Glutamatergic neuron (in vitro differentiated cells): ENCODE measurements at regions not wholly inside any gene's neighbourhood (a gene's known extent, or its start where the extent isn't known, plus 50 kb on each side); places are given as distances from the start of the nearest gene placed in this dataset.

Experiments used
- DNase-seq: peaks from one replicate; pipeline ENCODE4 v3.0.0; 2022
- H3K27ac Mint-ChIP-seq: one replicate; pipeline ENCODE4 v1.8.0; 2020; ENCODE audit warnings: mild to moderate bottlenecking, mixed read lengths, inconsistent platforms; ENCODE audit not compliant: unreplicated experiment
- H3K27me3 Mint-ChIP-seq: one replicate; pipeline ENCODE4 v1.8.0; 2020; ENCODE audit warnings: mild to moderate bottlenecking, moderate library complexity, mixed read lengths, inconsistent platforms; ENCODE audit not compliant: unreplicated experiment
- H3K36me3 Mint-ChIP-seq: one replicate; pipeline ENCODE4 v1.8.0; 2020; ENCODE audit warnings: mild to moderate bottlenecking, mixed read lengths, inconsistent platforms; ENCODE audit not compliant: unreplicated experiment
- H3K4me1 Mint-ChIP-seq: one replicate; pipeline ENCODE4 v1.8.0; 2020; ENCODE audit warnings: mild to moderate bottlenecking, low read depth, mixed read lengths, inconsistent platforms; ENCODE audit not compliant: unreplicated experiment
- H3K4me3 Mint-ChIP-seq: one replicate; pipeline ENCODE4 v1.8.0; 2020; ENCODE audit warnings: mild to moderate bottlenecking, mixed read lengths, inconsistent platforms; ENCODE audit not compliant: unreplicated experiment
- H3K9me3 Mint-ChIP-seq: one replicate; pipeline ENCODE4 v1.8.0; 2020; ENCODE audit warnings: mild to moderate bottlenecking, moderate library complexity, mixed read lengths, inconsistent platforms; ENCODE audit not compliant: unreplicated experiment
- CTCF ChIP-seq: fragments of 200-600 bp; sonication (generic); IDR thresholded peaks from one replicate; pipeline ENCODE4 v1.5.0; 2021; ENCODE audit not compliant: partially characterized antibody, unreplicated experiment

DNA sequence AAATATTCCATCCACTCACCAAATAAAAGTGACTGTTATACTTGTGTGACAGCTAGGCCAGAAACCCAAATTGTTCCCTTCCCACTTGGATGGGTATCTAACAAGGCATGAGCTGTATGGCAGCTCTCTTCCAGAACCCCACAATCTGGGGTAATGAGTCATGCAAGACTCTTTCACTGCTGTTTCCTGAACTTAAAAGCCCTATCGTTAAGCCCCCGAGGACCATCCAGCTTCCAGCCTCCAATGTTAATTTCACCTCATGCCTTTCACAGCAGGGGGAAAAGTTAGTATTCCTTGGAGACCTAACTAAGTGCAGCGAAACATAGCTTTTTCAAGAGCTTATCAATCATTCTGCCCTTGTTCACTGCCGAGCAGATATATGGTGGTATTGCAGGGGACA lies 368.6 kb upstream of the HSFY2 start:
- no peak for DNase-seq
- Mint-ChIP-seq H3K9me3 (peaks cover 1% of the 10 kb centered on the region), H3K4me3 (no peak overlapping the region), H3K36me3 (no peaks in the 10 kb centered on the region), H3K27me3 (no peaks in the 10 kb centered on the region), H3K27ac (no peak overlapping the region), H3K4me1 (no peaks in the 10 kb centered on the region)
- TF ChIP-seq CTCF = no peak

DNA sequence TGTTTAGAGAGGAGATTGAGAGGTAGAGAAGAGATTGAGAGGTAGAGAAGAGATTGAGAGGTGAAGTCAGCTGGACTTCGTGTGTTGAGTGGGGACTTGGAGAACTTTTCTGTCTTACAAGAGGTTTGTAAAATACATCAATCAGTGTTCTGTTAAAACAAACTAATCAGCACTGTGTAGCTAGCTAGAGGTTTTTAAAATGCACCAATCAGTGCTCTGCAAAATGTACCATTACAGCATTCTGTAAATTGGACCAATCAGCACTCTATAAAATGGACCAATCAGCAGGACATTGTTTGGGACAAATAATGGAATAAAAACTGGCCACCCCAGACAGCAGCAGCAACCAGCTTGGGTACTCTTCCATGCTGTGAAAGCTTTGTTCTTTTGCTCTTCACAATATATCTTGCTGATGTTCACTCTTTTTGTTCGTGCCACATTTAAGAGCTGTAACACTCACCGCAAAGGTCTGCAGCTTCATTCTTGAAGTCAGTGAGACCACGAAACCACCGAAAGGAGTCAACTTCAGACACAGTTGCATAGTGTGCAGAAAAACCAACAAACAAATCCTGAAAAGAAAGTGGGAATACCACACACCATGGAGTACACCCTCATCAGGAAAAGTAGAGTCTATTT lies 366.9 kb upstream of the HSFY2 start:
- Mint-ChIP-seq H3K27ac (no peak overlapping the region), H3K9me3 (peaks cover 1% of the 10 kb centered on the region), H3K4me1 (no peaks in the 10 kb centered on the region), H3K36me3 (no peaks in the 10 kb centered on the region), H3K4me3 (no peak overlapping the region), H3K27me3 (no peaks in the 10 kb centered on the region)
- DNase-seq = no peak
- TF ChIP-seq CTCF = no peak

GRCh38 chrY:19134426-19134825 lies 360.9 kb upstream of the HSFY2 start:
- Mint-ChIP-seq H3K4me1 (peaks cover 6% of the 10 kb centered on the region), H3K36me3 (no peaks in the 10 kb centered on the region), H3K4me3 (no peak overlapping the region), H3K27me3 (no peaks in the 10 kb centered on the region), H3K9me3 (peaks cover 1% of the 10 kb centered on the region), H3K27ac (no peak overlapping the region)
- no peak for DNase-seq
- no peak for TF ChIP-seq CTCF

GRCh38 chrY:19130569-19131358 lies 357.2 kb upstream of the HSFY2 start:
- no peak overlapping the region for H3K27ac Mint-ChIP-seq
- no peak overlapping the region for H3K4me3 Mint-ChIP-seq
- H3K27me3 Mint-ChIP-seq = no peaks in the 10 kb centered on the region
- TF ChIP-seq CTCF = no peak
- peaks cover 6% of the 10 kb centered on the region for H3K4me1 Mint-ChIP-seq
- no peaks in the 10 kb centered on the region for H3K9me3 Mint-ChIP-seq
- H3K36me3 Mint-ChIP-seq = no peaks in the 10 kb centered on the region
- no peak for DNase-seq

- no peak for TF ChIP-seq CTCF
- H3K4me3 Mint-ChIP-seq = no peak overlapping the region
- no peaks in the 10 kb centered on the region for H3K27me3 Mint-ChIP-seq
- H3K27ac Mint-ChIP-seq = no peak overlapping the region
- H3K9me3 Mint-ChIP-seq = no peaks in the 10 kb centered on the region
- H3K4me1 Mint-ChIP-seq = peaks cover 6% of the 10 kb centered on the region
- H3K36me3 Mint-ChIP-seq = no peaks in the 10 kb centered on the region
- DNase-seq = no peak
Observed at GRCh38 chrY:19126889-19127288, 353.4 kb upstream of the HSFY2 start.
